ENCODE measurements at regions not wholly inside any gene's neighbourhood (a gene's known extent, or its start where the extent isn't known, plus 50 kb on each side); places are given as distances from the start of the nearest gene placed in this dataset.
A peak's percentile ranks its signal among the peaks of the same experiment; 100 is the strongest.

DNA sequence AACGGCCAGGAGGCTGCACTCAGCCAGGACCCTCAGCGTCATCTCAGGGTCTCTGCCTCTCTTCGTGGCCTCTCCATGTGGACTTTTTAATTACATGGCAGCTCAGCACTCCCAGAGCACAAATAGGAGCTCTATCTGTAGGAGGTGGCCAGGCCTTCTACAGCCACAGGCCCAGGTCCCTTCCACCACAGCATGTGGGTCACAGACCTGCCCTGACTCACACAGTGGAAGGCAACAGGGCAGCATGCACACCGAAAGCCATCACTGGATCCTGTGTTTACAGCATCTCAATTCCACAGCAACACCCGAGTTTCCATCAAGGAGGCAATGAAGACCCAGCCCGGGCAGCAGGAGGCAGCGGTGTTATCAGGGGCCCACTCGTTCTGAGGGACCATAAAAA, 65.8 kb upstream of the CD93 start:
- DNase-seq (ENCODE audit: missing footprints) (no peak), ATAC-seq (no peak)
- intact Hi-C loops (cut with DNase I), result loop anchor here (5.0 kb wide), 1 partner anchor 50 kb away; no protein-coding TSS in a partner anchor

DNA sequence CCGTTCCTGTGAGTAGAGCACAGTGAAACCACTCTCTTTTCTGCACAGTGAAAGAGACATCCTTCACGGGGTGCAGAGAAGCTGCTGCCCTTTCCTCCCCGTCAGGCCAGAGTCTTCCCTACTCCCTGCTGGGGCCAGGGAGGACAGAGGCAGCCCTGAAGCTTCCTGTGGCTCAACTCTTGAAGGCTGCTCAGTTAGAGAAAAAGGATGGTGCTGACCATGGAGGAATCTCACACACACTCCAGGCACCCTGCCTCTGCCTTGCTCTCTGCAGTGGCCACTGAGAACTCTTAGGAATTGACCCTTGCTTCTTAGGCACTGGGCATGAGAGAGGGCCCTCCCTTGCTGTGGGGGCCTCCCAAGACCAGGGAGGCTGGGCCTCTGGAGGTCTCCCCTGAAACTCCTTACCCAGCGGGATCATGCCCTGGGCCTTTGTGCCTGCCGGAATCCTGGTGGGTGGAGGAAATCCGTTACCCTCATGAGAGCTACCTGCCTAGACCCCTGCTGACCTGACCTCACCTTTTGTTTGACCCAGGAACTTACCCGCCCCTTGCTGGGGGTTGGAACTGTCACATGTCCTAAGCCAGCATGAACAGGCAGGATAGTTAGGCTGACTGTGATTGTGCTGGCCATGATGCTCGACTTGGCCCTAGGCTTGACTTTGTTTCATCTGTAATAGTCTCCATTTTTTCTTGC, 65.0 kb upstream of the CD93 start:
- ATAC-seq (no peak), DNase-seq (ENCODE audit: missing footprints) (no peak)
- intact Hi-C loops (cut with DNase I), result loop anchor here (5.0 kb wide), 1 partner anchor 51 kb away; no protein-coding TSS in a partner anchor

DNA sequence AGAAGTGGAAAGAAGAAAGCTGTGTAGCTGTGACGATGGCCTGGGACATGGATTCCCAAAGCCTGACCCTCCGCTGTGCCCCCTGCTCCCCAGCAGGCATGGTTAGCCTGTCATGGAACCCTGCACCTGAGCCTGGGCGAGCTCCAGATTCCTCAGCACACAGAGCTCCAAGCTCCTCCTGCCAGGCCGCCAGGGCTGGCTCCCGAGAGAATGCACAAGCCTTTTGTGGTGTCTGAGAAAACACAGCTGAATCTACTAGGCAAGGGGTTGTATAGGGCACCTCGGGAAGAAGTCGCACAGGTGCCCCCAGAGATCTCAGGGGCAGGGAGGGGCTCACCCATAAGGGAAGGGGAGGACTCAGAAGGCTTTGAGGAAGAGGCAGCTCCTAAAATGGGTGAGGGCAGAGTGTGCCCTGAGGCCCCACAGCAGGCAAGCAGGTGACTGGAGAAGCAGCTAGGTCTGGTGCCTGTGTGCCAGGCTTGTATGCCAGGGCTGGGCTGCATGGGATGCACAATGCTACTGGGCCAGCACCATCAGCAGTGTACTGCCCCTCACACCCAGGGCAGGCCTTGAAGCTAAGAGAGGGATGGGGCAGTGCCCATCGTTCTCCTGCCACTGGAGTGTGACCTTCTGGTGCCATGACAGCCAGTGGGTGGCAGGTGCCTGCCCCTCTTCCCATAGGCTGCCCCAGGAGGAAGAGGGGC, 64.3 kb upstream of the CD93 start:
- intact Hi-C loops (cut with DNase I), result loop anchor here (5.0 kb wide), 1 partner anchor 52 kb away; no protein-coding TSS in a partner anchor
- ATAC-seq, result no peak
- no peak for DNase-seq (ENCODE audit: missing footprints)

- ATAC-seq, result no peak
Observed at GRCh38 chr20:23149623-23150279, 63.6 kb upstream of the CD93 start.

DNA sequence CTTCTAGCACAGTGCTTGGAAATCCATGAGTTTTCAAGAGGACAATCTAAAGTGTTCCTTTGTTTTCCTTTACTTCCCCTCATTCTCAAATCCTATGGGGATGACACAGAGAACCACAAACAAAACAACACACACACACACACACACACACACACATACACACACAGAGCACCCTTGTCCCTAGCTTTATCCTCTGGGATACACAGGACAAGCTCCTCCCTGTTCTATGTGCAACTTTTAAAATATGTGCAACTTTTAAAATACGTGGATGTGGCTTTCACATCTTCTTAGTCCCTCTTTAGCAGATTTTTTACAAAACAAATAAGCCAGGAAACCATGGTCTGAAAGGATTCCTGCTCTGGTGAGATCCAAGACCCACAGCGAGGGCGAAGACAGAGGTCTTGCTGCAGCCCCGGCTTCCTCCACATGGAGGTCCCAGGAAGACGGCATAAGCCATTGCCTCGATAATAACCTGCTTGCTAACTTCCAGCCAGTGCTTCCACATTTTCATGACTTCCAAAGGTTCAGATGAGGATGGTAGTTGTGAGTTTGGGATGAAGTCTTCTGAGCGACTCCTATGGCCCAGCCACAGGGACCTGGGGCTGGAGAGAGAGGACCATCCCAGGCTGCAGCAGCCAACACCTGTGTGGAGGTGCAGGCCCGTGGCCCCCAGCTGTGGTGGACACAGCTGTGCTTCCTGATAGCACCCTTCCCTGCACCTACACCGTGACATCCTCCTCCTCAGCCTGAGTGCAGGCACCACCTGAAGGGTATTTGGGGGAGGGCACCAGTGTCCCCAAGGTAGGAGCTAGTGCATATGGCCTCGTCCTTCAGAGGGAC, 62.8 kb upstream of the CD93 start:
- no peak for DNase-seq (ENCODE audit: missing footprints)

More at GRCh38 chr20:23149623-23150279, 63.6 kb upstream of the CD93 start:
- no peak for DNase-seq (ENCODE audit: missing footprints)
- intact Hi-C loops (cut with DNase I), result loop anchor here (5.0 kb wide), 1 partner anchor 53 kb away; no protein-coding TSS in a partner anchor

DNA sequence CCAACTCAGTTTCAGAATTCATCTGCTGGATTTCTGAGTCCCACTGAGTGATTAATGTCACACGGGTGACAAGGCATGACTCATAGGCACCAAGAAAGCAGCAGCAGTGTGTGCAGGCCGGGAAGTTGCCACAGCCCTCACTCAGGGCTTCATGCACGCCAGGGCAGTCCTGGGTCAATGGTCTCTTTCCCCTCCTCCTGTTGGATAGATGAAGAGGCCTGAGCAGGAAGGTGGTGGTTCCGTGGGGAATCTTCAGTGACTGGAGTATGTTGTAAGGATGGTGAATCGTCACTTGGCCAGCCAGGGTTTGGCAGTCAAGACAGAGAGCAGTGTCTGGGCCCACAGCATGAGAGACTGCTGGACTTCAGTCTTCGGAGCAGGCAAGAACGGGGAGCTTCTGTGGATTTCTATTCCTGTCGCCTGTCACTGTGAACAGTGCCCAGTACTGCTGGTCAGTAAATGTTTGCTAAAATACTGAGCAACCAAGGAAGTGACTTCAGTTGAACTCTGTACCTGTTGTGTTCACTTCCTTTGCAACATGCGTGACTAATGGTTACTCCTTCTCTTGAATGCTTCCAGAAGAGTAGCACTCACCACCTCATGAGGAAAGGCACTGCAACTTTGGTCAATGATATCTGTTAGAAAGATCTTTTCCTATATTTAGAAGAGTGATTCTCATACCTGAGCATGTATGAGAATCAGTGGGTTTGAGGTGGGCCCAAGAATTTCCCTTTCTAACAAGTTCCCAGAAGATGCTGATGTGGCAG, 62.0 kb upstream of the CD93 start:
- intact Hi-C loops (cut with DNase I), result no loop called here
- DNase-seq (ENCODE audit: missing footprints) (no peak), ATAC-seq (no peak)

More for the DNA sequence above, 62.8 kb upstream of the CD93 start:
- intact Hi-C loops (cut with DNase I), result no loop called here
- no peak for ATAC-seq

- intact Hi-C loops (cut with DNase I), result no loop called here
- ATAC-seq (no peak), DNase-seq (ENCODE audit: missing footprints) (no peak)
Observed at GRCh38 chr20:23147647-23147963, 61.5 kb upstream of the CD93 start.

DNA sequence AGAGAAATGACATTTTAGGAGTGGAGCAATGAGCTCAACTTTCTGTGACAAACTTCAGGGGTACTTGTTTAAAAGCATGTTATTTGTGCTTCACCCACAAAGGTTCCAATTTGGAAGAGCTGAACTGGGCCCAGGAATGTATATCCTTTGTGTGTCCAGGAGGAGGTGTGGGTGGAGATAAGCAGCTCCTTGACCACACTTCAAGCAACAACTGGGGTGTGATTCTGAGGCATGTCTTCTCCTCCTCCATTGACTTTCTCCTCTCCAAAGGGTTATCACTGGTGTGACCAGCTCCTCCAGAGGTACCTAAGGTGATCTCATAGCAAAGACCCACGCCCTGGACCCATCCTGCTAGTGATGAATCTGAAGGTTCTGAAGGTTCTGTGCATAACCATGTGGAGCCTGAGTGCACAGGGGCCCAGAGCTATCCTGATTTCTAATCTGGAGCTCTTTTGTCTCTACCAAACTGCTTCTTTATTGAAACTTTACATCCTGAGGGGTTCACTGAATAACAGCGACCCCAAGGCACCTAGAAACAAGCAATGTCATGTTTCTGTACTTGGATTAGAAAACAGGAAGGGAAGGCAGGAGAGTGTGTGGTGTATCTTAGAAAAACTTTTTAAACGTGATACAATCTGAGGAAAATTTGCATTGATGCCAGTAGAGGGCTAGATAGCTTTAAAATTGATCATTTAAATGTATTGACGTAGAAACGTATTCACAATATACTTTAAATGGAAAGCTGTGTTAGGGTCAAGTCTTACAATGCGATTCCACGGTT, 60.9 kb upstream of the CD93 start:
- no peak for DNase-seq (ENCODE audit: missing footprints)
- intact Hi-C loops (cut with DNase I), result no loop called here

DNA sequence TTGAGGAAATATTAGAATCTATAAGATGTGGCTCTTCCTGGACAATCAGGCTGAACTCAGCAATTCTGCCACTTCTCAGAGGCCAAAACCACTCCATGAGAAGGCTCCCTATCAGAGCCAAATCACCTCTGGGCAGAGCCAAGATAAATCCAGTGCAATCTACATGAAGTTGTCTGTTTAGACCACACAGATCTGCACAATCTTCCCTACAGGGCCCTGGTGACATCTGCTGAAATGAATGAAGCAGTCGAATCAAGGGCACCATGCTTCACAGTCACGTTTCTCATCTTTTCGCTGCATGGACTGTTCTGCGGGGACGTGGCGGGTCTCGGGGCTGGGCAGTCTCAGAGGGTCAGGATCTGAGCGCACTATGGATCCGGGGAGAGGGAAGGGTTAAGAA, 60.1 kb upstream of the CD93 start:
- ATAC-seq, result no peak
- no peak for DNase-seq (ENCODE audit: missing footprints)
- intact Hi-C loops (cut with DNase I), result no loop called here

More for the DNA sequence above, 60.9 kb upstream of the CD93 start:
- no peak for ATAC-seq

GRCh38 chr20:23145281-23145700, 59.2 kb upstream of the CD93 start:
- ATAC-seq, result no peak
- intact Hi-C loops (cut with DNase I), result no loop called here

GRCh38 chr20:23144856-23145255, 58.7 kb upstream of the CD93 start:
- ATAC-seq (no peak), DNase-seq (ENCODE audit: missing footprints) (no peak)
- intact Hi-C loops (cut with DNase I), result no loop called here

More at GRCh38 chr20:23145281-23145700, 59.2 kb upstream of the CD93 start:
- DNase-seq (ENCODE audit: missing footprints), result no peak

DNA sequence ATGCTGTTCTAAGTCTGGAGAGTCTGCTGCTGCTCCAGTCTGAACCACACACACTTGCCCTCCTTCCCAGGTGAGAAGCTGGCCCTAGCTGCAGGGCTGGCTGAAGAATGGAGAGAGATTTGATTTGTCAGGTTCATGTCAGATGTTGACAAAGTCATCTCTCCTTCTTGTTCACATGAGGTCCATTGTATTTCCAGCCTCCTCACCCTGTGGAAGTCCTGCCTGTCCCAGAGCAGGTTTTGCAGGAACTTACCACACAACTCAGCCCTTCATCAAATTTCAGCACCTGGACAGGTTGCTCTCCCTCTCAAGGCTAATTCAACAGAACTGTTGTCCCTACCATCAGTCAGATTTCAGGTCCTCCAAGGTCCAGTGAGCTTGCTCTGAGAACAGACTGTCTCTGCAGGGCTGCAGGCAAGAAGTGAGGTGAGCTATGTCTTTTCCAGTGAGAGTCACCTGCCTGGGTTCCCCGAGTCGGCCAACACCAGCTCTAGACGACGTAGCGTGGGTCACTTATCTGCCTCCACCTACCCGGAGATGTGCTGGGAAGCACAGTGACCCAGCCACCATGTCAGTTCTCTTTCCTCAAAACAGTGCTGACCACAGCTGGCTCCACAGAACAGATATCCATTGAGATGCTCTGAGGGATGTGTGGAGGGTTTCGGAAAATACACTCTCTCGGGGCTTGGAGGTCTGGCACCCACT, 58.0 kb upstream of the CD93 start:
- DNase-seq (ENCODE audit: missing footprints) (no peak), ATAC-seq (no peak)
- intact Hi-C loops (cut with DNase I), result no loop called here

- ATAC-seq (peak; percentile 92), DNase-seq (ENCODE audit: missing footprints) (no peak)
- intact Hi-C loops (cut with DNase I), result no loop called here
Observed at GRCh38 chr20:23143098-23143497, 57.0 kb upstream of the CD93 start.

DNA sequence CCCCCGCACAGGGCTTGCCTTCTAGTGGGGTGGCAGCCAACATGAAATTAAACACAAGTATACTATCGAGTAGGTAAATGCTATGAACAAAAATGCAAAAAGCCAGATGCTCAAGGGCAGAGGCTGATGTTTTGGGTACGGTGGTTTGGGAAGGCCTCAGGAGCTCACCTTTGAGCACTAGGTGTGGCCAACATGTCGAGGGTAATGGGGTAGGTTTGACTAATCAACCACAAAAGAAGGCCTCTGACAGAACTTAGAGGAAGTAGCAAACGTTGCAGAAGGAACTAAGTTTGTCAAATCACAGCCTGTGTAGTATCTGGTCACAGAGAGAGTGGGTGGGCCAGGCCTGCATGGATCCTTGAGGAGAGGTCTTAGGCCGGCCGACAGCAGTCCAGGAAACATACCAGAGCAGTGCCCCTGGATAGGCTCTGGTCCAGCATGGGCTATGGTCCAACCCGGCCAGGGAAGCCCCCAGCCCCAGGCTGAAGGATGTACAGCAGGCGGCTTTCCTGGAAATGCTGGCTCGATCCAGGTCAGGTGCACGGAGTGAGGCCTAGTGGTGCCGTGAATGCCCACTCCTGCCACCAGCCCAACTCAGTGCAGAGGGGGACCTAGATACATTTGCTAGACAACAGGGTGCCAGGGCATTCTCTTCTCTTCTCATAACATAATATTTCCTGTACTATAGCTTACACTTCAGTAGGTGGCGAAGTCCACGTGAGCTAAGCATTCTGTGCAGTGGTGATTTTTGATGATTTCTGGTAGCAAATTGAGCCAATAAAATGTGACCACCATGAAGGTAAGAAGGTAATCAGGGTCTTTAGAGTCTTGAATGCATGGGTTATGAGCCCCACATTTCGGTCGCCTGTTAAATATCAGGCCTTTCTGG, 56.3 kb upstream of the CD93 start:
- DNase-seq (ENCODE audit: missing footprints) (no peak), ATAC-seq (peak; percentile 35)

GRCh38 chr20:23141450-23142161, 55.5 kb upstream of the CD93 start:
- no peak for ATAC-seq
- DNase-seq (ENCODE audit: missing footprints), result no peak
- intact Hi-C loops (cut with DNase I), result no loop called here

More for the DNA sequence above, 56.3 kb upstream of the CD93 start:
- intact Hi-C loops (cut with DNase I), result no loop called here
